ENCODE measurements at regions not wholly inside any gene's neighbourhood (a gene's known extent, or its start where the extent isn't known, plus 50 kb on each side); places are given as distances from the start of the nearest gene placed in this dataset.

- intact Hi-C loops (cut with DNase I) = no loop called here
Observed at GRCh38 chr7:10706875-10707493, 266.7 kb upstream of the PHF14 start.

GRCh38 chr7:10707519-10707918, 266.2 kb upstream of the PHF14 start:
- TF ChIP-seq POLR2AphosphoS5 (IDR thresholded peaks at IDR 0.05; ENCODE audit: insufficient read depth in 1 of 2, low read depth in 1 of 2) (no peak), CTCF (IDR thresholded peaks at IDR 0.05) (no peak), POLR2A (IDR thresholded peaks at IDR 0.05) (no peak)
- DNase-seq (ENCODE audit: extremely low spot score in 2 of 2) = no peak

More at GRCh38 chr7:10706875-10707493, 266.7 kb upstream of the PHF14 start:
- Histone ChIP-seq H3K4me1 (no peaks in the 10 kb centered on the region), H3K27me3 (no peaks in the 10 kb centered on the region), H3K27ac (no peak overlapping the region), H3K4me3 (no peak overlapping the region), H3K9me3 (no peaks in the 10 kb centered on the region), H3K36me3 (no peaks in the 10 kb centered on the region)
- no peak for TF ChIP-seq CTCF (IDR thresholded peaks at IDR 0.05)
- no peak for TF ChIP-seq POLR2A (IDR thresholded peaks at IDR 0.05)
- no peak for TF ChIP-seq POLR2AphosphoS5 (IDR thresholded peaks at IDR 0.05; ENCODE audit: insufficient read depth in 1 of 2, low read depth in 1 of 2)
- no peak for DNase-seq (ENCODE audit: extremely low spot score in 2 of 2)

GRCh38 chr7:10708447-10708846, 265.2 kb upstream of the PHF14 start:
- DNase-seq (ENCODE audit: extremely low spot score in 2 of 2) = no peak
- H3K9me3 ChIP-seq = no peaks in the 10 kb centered on the region
- H3K36me3 ChIP-seq = no peaks in the 10 kb centered on the region
- no peaks in the 10 kb centered on the region for H3K27me3 ChIP-seq
- TF ChIP-seq CTCF (IDR thresholded peaks at IDR 0.05) = no peak
- TF ChIP-seq POLR2AphosphoS5 (IDR thresholded peaks at IDR 0.05; ENCODE audit: insufficient read depth in 1 of 2, low read depth in 1 of 2) = no peak
- no peak for TF ChIP-seq POLR2A (IDR thresholded peaks at IDR 0.05)
- no peak overlapping the region for H3K4me3 ChIP-seq
- intact Hi-C loops (cut with DNase I) = no loop called here
- no peak overlapping the region for H3K27ac ChIP-seq
- no peaks in the 10 kb centered on the region for H3K4me1 ChIP-seq

More at GRCh38 chr7:10707519-10707918, 266.2 kb upstream of the PHF14 start:
- no peaks in the 10 kb centered on the region for H3K36me3 ChIP-seq
- no peaks in the 10 kb centered on the region for H3K4me1 ChIP-seq
- no peaks in the 10 kb centered on the region for H3K9me3 ChIP-seq
- H3K27ac ChIP-seq = no peak overlapping the region
- intact Hi-C loops (cut with DNase I) = no loop called here
- H3K4me3 ChIP-seq = no peak overlapping the region
- no peaks in the 10 kb centered on the region for H3K27me3 ChIP-seq

- Histone ChIP-seq H3K36me3 (no peaks in the 10 kb centered on the region), H3K9me3 (no peaks in the 10 kb centered on the region), H3K27me3 (no peaks in the 10 kb centered on the region), H3K4me3 (no peak overlapping the region), H3K27ac (no peak overlapping the region), H3K4me1 (no peaks in the 10 kb centered on the region)
- intact Hi-C loops (cut with DNase I) = no loop called here
- no peak for DNase-seq (ENCODE audit: extremely low spot score in 2 of 2)
- TF ChIP-seq CTCF (IDR thresholded peaks at IDR 0.05) = no peak
- no peak for TF ChIP-seq POLR2A (IDR thresholded peaks at IDR 0.05)
- TF ChIP-seq POLR2AphosphoS5 (IDR thresholded peaks at IDR 0.05; ENCODE audit: insufficient read depth in 1 of 2, low read depth in 1 of 2) = no peak
Observed at GRCh38 chr7:10718768-10719167, 254.9 kb upstream of the PHF14 start.

- Histone ChIP-seq H3K36me3 (no peaks in the 10 kb centered on the region), H3K4me3 (no peak overlapping the region), H3K4me1 (no peaks in the 10 kb centered on the region), H3K27me3 (no peaks in the 10 kb centered on the region), H3K27ac (no peak overlapping the region), H3K9me3 (no peaks in the 10 kb centered on the region)
- intact Hi-C loops (cut with DNase I) = no loop called here
- no peak for TF ChIP-seq POLR2AphosphoS5 (IDR thresholded peaks at IDR 0.05; ENCODE audit: insufficient read depth in 1 of 2, low read depth in 1 of 2)
- TF ChIP-seq CTCF (IDR thresholded peaks at IDR 0.05) = no peak
- no peak for TF ChIP-seq POLR2A (IDR thresholded peaks at IDR 0.05)
- no peak for DNase-seq (ENCODE audit: extremely low spot score in 2 of 2)
Observed at GRCh38 chr7:10720042-10720441, 253.6 kb upstream of the PHF14 start.
